Fibroblast of the aortic adventitia (primary cell): ENCODE measurements at regions not wholly inside any gene's neighbourhood (a gene's known extent, or its start where the extent isn't known, plus 50 kb on each side); places are given as distances from the start of the nearest gene placed in this dataset.

Experiments
- DNase-seq: peaks from one replicate; pipeline ENCODE4 v3.0.0-alpha.2; 2010; ENCODE audit warnings: low read depth
- H3K4me3 ChIP-seq: 2 replicates; pipeline ENCODE4 v1.5.1; 2011; ENCODE audit warnings: low read depth, mild to moderate bottlenecking, control low read depth, low read length, moderate library complexity
- TF ChIP-seq, protein P1 (sequence below): IDR thresholded peaks from 2 replicates; pipeline ENCODE4 v1.5.1; 2011; ENCODE audit warnings: mild to moderate bottlenecking, low read length, control low read depth, inconsistent platforms; ENCODE audit not compliant: insufficient read depth

DNA sequence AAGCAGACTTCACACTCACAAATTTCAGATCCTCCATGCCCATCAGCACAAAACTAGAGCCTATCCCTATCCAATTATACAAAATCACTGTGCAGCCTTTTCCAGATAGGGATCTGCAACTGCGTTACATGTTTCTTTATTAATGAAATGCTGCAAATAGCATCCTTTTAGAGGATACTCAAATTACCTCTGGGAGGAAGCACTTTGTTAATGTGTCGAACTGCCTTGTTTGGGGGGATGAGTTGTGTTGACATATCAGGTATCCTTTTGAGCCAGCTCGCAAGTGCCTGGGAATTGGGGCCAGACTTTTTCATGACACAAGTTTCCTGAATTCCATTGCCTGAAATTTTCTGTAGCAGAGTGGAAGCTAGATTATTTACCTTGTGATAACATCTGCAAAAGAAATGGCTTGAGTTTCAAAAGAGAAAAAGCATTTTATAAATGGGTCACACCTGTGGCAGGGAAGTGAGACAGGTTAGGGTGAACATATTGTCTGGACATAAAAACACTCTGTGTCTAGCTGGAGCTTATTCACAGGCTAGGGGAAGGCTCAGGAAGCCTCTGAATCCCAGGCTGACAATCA lies 299.1 kb upstream of the MTNR1B start:
- TF ChIP-seq, protein P1, sequence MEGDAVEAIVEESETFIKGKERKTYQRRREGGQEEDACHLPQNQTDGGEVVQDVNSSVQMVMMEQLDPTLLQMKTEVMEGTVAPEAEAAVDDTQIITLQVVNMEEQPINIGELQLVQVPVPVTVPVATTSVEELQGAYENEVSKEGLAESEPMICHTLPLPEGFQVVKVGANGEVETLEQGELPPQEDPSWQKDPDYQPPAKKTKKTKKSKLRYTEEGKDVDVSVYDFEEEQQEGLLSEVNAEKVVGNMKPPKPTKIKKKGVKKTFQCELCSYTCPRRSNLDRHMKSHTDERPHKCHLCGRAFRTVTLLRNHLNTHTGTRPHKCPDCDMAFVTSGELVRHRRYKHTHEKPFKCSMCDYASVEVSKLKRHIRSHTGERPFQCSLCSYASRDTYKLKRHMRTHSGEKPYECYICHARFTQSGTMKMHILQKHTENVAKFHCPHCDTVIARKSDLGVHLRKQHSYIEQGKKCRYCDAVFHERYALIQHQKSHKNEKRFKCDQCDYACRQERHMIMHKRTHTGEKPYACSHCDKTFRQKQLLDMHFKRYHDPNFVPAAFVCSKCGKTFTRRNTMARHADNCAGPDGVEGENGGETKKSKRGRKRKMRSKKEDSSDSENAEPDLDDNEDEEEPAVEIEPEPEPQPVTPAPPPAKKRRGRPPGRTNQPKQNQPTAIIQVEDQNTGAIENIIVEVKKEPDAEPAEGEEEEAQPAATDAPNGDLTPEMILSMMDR = no peak
- no peak overlapping the region for H3K4me3 ChIP-seq
- no peak for DNase-seq

DNA sequence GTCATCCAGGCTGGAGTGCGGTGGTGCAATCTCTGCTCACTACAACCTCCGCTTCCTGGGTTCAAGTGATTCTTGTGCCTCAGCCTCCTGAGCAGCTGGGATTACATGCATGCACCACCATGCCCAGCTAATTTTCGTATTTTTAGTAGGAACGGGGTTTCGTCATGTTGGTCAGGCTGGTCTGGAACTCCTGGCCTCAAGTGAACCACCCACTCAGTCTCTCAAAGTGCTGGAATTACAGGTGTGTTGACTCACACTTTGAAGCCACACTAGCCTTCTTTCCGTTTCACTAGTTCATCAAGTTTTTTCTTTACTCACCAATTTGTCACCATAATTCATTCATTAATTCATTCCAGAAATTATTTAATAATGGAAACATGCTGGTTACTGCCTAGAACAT lies 298.4 kb upstream of the MTNR1B start:
- no peak for DNase-seq
- TF ChIP-seq, protein P1 = no peak

DNA sequence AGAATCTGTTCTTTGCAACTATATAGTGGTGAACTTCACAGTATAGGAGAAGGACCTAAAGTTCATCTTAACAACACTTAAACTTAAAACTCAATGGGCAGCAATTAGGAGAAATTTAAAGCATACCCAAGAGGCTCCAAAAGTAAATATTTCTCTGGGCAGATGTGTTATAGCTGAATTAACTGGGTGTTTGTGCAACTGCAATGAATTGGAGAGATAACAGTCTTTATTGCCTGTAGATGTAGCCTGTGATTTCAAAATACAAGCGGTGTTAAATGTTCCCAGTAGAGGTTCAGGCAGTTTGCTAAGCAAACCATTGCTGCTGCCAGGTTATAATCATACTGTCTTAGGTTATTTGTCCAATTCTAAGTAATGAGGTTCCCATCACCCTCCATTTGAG lies 294.1 kb upstream of the MTNR1B start:
- TF ChIP-seq, protein P1 = no peak
- no peak overlapping the region for H3K4me3 ChIP-seq
- no peak for DNase-seq

More for the DNA sequence above, 298.4 kb upstream of the MTNR1B start:
- H3K4me3 ChIP-seq = no peak overlapping the region

DNA sequence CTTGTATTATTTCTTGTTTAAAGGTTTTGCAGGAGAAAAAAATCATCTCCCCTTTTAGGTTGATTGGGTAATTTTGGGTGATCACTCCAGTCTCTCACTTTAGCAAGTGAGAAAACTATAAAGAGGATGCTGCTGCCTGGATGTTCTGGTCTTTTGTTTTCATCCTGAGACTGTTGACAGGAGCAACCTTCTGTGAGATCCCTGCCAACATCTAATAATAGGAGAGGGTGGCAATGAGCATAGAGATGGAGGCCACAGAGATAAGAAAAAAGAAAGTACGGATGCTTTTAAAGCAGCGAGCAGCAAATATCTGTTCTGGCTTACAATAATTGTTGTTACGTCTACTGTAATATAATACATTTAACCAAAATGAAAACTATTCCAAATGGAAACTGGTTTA lies 293.6 kb upstream of the MTNR1B start:
- no peak overlapping the region for H3K4me3 ChIP-seq
- TF ChIP-seq, protein P1 = no peak
- DNase-seq = no peak

DNA sequence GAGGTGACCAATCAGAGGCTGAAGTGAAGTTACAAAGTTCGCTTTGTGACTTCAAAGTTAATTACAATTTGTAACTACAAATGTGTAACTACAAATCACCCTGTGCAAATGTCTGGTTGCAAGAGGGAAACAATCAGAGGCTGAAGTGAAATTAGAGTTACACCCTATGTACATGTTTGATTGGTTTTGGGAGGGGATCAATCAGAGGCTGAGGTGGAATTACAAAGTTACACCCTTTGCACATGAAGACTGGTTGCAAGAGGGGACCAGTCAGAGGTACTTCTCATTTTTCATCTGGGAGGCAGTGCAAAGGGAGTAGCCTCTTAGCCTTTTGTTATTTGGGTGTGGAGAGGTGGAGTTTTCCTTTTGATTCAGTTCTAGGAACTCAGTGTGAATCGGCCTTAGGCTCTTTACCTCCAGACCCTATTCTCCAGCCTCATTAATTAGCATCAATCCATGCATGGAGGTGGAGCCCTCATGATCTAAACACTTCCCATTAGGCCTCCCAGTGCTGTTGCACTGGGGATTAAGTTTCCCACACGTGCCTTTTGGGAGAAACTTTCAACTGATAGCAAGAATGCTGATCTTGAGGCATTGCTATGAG lies 291.3 kb upstream of the MTNR1B start:
- no peak for DNase-seq
- TF ChIP-seq, protein P1 = no peak
- H3K4me3 ChIP-seq = no peak overlapping the region

DNA sequence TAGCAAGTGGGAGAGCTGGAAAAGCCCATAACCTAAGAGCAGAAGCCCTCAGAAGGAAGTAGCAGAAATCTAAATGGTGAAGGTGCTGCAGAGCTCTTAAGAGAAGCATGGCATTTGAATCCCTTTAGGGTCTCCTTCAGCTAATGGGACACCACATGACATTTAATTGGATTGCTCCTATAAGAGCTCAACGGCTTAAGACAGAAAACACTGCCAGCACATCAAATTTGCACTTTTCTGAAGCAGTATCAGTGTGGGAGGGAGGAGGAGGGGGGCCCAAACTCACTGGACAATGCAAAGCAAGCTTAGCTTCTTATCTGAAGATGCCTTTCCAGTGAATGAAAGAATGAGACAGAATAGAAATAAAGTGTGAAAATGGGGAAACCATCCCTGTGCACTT lies 287.9 kb upstream of the MTNR1B start:
- no peak overlapping the region for H3K4me3 ChIP-seq
- TF ChIP-seq, protein P1 = no peak
- no peak for DNase-seq

DNA sequence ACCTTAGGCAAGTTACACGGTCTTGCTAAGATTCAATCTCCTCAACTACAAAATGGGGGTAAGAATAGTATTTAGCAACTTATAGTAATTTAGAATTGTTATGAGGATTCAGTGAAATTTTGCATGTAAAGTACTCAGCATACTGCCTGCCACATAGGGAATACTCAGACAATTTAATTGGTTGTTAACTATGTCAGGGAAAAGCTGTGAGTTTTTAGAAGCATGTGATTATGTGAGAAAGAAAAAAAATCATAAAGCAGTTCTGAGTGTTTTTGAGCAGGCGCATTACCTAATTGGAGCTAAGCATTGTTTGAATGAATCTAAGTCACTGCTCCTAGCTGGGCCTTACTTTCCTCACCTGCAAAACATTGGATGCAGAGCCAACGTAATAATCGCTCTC lies 287.3 kb upstream of the MTNR1B start:
- TF ChIP-seq, protein P1 = no peak
- no peak overlapping the region for H3K4me3 ChIP-seq
- DNase-seq = no peak
